ENCODE measurements at regions not wholly inside any gene's neighbourhood (a gene's known extent, or its start where the extent isn't known, plus 50 kb on each side); places are given as distances from the start of the nearest gene placed in this dataset.

DNA sequence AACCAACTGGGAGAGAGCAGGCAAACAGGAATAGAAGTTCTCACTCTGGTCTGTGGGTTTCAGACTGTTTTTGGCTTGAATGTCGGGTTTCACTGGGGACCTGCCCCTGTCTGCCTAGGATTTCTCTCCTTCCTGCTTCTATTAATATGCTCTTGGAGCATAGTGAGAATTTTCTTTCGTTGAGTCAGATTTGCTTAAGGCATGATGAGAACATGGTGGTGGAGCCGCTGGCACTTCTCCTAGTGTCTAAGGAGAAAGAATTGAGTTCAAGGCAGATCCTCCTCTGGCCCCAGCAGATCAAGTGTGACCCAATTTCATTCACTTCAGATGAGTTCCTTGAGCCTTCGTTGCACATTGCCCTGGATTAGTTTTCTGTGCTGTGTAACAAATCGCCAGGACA is 103.9 kb upstream of the HS6ST1 start:
- DNase-seq (no peak), ATAC-seq (no peak)
- in situ Hi-C loops (cut with MboI; ENCODE audit: low sequenced_read_pairs in 4 of 4) (no loop called here), intact Hi-C loops (cut with DNase I; ENCODE audit: low total_unique reads) (no loop called here)
- no peak for TF ChIP-seq POLR2A (IDR thresholded peaks at IDR 0.05)
- Histone ChIP-seq H3K27me3 (no peaks in the 10 kb centered on the region), H3K9me3 (no peaks in the 10 kb centered on the region), H3K27ac (no peak overlapping the region), H3K36me3 (no peaks in the 10 kb centered on the region), H3K4me1 (no peaks in the 10 kb centered on the region), H3K4me3 (no peak overlapping the region)

DNA sequence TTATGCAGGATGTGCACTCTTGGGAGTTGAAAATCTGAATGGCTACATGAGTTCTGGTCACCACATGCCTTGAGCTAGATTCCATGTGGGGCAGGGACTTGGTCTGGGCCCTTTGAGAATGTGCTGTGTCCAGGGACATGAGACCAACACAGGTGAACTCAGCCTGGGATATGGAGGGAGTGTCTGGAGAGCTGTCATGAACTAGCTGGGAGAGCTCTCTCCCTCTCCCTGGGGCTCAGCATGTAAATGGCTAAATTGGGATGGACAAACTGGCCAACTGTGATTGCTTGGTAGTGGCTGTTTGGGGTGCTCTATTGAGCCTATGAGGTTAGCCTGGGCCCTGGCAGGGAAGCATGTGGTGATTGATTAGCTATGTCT is 105.1 kb upstream of the HS6ST1 start:
- ATAC-seq (no peak), DNase-seq (no peak)
- intact Hi-C loops (cut with DNase I; ENCODE audit: low total_unique reads) = no loop called here
- no peak overlapping the region for H3K27ac ChIP-seq
- TF ChIP-seq, protein P1, sequence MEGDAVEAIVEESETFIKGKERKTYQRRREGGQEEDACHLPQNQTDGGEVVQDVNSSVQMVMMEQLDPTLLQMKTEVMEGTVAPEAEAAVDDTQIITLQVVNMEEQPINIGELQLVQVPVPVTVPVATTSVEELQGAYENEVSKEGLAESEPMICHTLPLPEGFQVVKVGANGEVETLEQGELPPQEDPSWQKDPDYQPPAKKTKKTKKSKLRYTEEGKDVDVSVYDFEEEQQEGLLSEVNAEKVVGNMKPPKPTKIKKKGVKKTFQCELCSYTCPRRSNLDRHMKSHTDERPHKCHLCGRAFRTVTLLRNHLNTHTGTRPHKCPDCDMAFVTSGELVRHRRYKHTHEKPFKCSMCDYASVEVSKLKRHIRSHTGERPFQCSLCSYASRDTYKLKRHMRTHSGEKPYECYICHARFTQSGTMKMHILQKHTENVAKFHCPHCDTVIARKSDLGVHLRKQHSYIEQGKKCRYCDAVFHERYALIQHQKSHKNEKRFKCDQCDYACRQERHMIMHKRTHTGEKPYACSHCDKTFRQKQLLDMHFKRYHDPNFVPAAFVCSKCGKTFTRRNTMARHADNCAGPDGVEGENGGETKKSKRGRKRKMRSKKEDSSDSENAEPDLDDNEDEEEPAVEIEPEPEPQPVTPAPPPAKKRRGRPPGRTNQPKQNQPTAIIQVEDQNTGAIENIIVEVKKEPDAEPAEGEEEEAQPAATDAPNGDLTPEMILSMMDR (IDR thresholded peaks at IDR 0.05 in 4 of 5, conservative IDR thresholded peaks at IDR 0.05 in 1 of 5) = no peak
- no peak for TF ChIP-seq POLR2A (IDR thresholded peaks at IDR 0.05)
- no peaks in the 10 kb centered on the region for H3K9me3 ChIP-seq
- in situ Hi-C loops (cut with MboI; ENCODE audit: low sequenced_read_pairs in 4 of 4) = no loop called here
- H3K4me1 ChIP-seq = no peaks in the 10 kb centered on the region
- no peaks in the 10 kb centered on the region for H3K27me3 ChIP-seq
- no peak overlapping the region for H3K4me3 ChIP-seq
- no peaks in the 10 kb centered on the region for H3K36me3 ChIP-seq

DNA sequence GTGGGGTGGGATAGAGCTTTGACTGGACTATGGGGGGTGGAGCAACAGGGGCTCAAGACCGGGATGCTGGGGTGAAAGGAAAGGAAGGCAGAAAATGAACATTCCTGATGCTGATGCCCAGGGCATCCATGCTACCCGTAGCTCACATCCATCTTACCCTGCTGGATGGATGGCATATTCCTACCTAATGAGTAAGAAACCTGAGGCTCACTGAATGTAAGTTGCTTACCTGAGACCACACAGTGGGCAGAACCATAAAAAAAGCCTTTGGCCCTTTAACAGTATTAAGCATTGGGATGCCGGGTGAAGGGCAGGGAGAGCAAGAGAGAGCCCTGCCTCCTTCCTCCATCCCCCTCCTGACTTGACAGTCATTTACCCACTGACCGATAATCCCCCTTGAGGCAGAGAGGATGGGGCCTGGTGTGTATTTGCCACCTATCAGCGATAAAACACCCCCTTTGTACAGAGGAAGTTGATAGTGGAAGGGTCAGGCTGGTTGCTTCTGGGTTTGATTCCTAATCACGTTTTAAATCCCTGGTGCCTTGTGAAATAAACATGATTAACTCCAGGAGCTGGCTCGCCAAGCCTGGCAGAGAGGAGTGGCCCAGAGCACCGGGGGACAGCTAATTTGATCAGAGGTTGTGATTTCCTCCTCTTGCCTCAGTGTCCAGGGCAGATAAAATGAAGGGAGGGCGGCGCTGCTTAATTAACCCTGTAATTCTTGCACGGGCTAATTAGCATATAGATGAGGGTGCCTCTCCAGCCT is 105.9 kb upstream of the HS6ST1 start:
- no peak for TF ChIP-seq POLR2A (IDR thresholded peaks at IDR 0.05)
- TF ChIP-seq, protein P1 (IDR thresholded peaks at IDR 0.05 in 4 of 5, conservative IDR thresholded peaks at IDR 0.05 in 1 of 5) = no peak
- Histone ChIP-seq H3K9me3 (peaks cover 0 to 5% (median 4%) of the 10 kb centered on the region in 3 donors), H3K4me1 (no peaks in the 10 kb centered on the region), H3K27me3 (no peaks in the 10 kb centered on the region), H3K36me3 (no peaks in the 10 kb centered on the region), H3K27ac (no peak overlapping the region), H3K4me3 (no peak overlapping the region)
- ATAC-seq (no peak), DNase-seq (peak in 1 of 2 donors; percentile 10)
- in situ Hi-C loops (cut with MboI; ENCODE audit: low sequenced_read_pairs in 4 of 4) = no loop called here
- intact Hi-C loops (cut with DNase I; ENCODE audit: low total_unique reads) = no loop called here

DNA sequence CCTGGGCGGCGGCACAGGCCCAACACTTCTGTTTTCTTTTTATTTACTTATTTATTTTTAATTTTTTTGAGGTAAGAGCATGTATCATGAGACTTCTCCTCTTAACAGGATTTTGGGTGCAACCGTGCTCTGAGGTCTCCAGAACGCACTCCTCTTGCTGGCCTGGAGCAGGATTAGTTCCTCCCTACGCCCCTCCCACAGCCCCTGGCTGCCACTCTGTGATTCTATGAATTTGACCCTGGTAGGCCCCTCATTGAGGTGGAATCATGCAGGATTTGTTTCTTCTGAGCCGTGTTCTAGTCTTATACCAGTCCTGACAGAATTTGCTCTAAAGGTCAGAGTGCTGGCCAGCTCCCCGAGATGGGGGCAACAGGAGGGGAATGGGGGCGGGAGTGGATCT is 106.5 kb upstream of the HS6ST1 start:
- Histone ChIP-seq H3K9me3 (peaks cover 0 to 10% (median 6%) of the 10 kb centered on the region in 3 donors), H3K36me3 (no peaks in the 10 kb centered on the region), H3K27me3 (no peaks in the 10 kb centered on the region), H3K4me3 (no peak overlapping the region), H3K27ac (no peak overlapping the region), H3K4me1 (no peaks in the 10 kb centered on the region)
- DNase-seq (peak in 1 of 2 donors; percentile 6), ATAC-seq (no peak)
- intact Hi-C loops (cut with DNase I; ENCODE audit: low total_unique reads) = no loop called here
- in situ Hi-C loops (cut with MboI; ENCODE audit: low sequenced_read_pairs in 4 of 4) = no loop called here
- TF ChIP-seq, protein P1 (IDR thresholded peaks at IDR 0.05 in 4 of 5, conservative IDR thresholded peaks at IDR 0.05 in 1 of 5) = no peak
- TF ChIP-seq POLR2A (IDR thresholded peaks at IDR 0.05) = no peak

DNA sequence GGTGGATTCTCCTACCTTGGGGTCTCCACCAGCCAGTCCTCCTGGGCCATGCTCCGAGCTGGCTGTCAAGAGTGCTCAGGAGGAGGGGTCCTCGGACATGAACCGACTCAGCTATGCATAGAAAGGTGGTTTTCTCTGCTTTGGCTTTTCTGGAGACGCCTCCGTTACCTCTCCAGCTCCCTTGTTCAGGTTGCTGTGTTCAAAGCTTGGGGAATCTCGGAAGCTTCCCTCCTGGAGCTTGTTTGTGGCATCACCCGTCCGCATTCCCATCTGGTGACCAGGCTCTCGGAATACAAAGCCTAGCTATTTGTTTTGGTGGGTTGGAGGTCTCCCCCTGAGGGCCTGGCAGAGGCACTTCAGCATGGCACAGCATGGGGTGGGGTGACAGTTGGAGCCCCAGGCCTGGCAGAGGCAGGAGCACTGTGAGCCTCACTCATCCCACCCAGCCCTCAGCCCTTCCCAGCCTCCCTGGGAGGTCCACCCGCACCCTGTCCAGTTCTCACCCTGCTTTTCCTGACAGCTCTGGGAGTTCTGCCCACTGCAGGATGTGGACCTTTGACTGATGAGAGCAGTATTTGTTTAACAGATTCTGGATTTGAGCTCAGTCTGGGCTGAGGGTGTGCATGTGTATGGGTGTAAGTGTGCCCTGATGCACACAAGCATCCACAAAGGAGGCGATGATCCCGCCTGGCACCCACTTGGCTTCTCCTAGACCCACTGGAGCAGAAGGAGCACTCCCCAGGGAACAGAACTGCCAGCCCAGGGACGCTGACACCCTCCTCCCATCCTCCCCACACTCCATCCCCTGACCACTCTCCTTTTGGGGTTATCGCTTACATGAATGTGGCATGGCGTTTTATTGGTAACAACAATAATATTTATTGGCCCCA is 107.3 kb upstream of the HS6ST1 start:
- DNase-seq (peak in 1 of 2 donors; percentile 3), ATAC-seq (no peak)
- H3K4me3 ChIP-seq = no peak overlapping the region
- no peaks in the 10 kb centered on the region for H3K36me3 ChIP-seq
- TF ChIP-seq, protein P1 (IDR thresholded peaks at IDR 0.05 in 4 of 5, conservative IDR thresholded peaks at IDR 0.05 in 1 of 5) = no peak
- TF ChIP-seq POLR2A (IDR thresholded peaks at IDR 0.05) = no peak
- in situ Hi-C loops (cut with MboI; ENCODE audit: low sequenced_read_pairs in 4 of 4) = no loop called here
- H3K9me3 ChIP-seq = peaks cover 0 to 14% (median 6%) of the 10 kb centered on the region in 3 donors
- H3K27me3 ChIP-seq = no peaks in the 10 kb centered on the region
- intact Hi-C loops (cut with DNase I; ENCODE audit: low total_unique reads) = no loop called here
- no peaks in the 10 kb centered on the region for H3K4me1 ChIP-seq
- no peak overlapping the region for H3K27ac ChIP-seq
